Mesenchymal stem cell (in vitro differentiated cells and primary cell): ENCODE measurements at regions not wholly inside any gene's neighbourhood (a gene's known extent, or its start where the extent isn't known, plus 50 kb on each side); places are given as distances from the start of the nearest gene placed in this dataset.

Experiments used
- DNase-seq: peaks from one replicate; pipeline ENCODE4 v3.0.0-alpha.2; 2013
- H2AFZ ChIP-seq: one replicate; pipeline ENCODE4 v1.6.1; 2013; ENCODE audit warnings: low read depth, mild to moderate bottlenecking, control low read depth, inconsistent platforms, low read length, moderate library complexity
- H2AK5ac ChIP-seq: 2 replicates; pipeline ENCODE4 v1.6.1; 2013; ENCODE audit warnings: low read length, moderate library complexity, mild to moderate bottlenecking, inconsistent platforms; ENCODE audit not compliant: severe bottlenecking
- H2BK120ac ChIP-seq: one replicate; pipeline ENCODE4 v1.6.1; 2013; ENCODE audit warnings: low read depth, mild to moderate bottlenecking, inconsistent platforms, low read length, moderate library complexity
- H2BK12ac ChIP-seq, 2 experiments: one replicate each; pipeline ENCODE4 v1.6.1; 2013; ENCODE audit warnings: inconsistent platforms in 2 of 2, low read length in 2 of 2, mild to moderate bottlenecking in 2 of 2, moderate library complexity in 2 of 2, control low read depth in 1 of 2
- H2BK15ac ChIP-seq: one replicate; pipeline ENCODE4 v1.6.1; 2013; ENCODE audit warnings: mild to moderate bottlenecking, low read depth, inconsistent platforms; ENCODE audit not compliant: poor library complexity, severe bottlenecking
- H2BK5ac ChIP-seq: 2 replicates; pipeline ENCODE4 v1.6.1; 2013; ENCODE audit warnings: low read depth, mild to moderate bottlenecking, low read length, control low read depth, inconsistent platforms; ENCODE audit not compliant: poor library complexity, severe bottlenecking
- H3K14ac ChIP-seq, 2 experiments: one replicate each; pipeline ENCODE4 v1.6.1; 2013; ENCODE audit warnings: inconsistent platforms in 2 of 2, low read length in 2 of 2, control low read depth in 1 of 2, mild to moderate bottlenecking in 1 of 2, moderate library complexity in 1 of 2
- H3K18ac ChIP-seq, 2 experiments: one replicate each; pipeline ENCODE4 v1.6.1; 2013; ENCODE audit warnings: inconsistent platforms in 2 of 2, low read length in 2 of 2, control low read depth in 1 of 2, low read depth in 1 of 2, mild to moderate bottlenecking in 1 of 2
- H3K23ac ChIP-seq, 2 experiments: one replicate each; pipeline ENCODE4 v1.6.1; 2013; ENCODE audit warnings: inconsistent platforms in 2 of 2, low read length in 2 of 2, mild to moderate bottlenecking in 2 of 2, moderate library complexity in 2 of 2, control low read depth in 1 of 2
- H3K27ac ChIP-seq: 2 replicates; pipeline ENCODE4 v1.5.1; 2013; ENCODE audit warnings: mild to moderate bottlenecking, moderate library complexity, low read length, control low read depth, inconsistent platforms; ENCODE audit not compliant: poor library complexity, severe bottlenecking
- H3K27me3 ChIP-seq, 2 experiments: 2 replicates each; pipeline versions ENCODE4 v1.6.1 to v1.7.0; 2013; ENCODE audit warnings: low read length in 2 of 2, mild to moderate bottlenecking in 2 of 2, moderate library complexity in 2 of 2, control low read depth in 1 of 2, inconsistent platforms in 1 of 2; ENCODE audit not compliant: control insufficient read depth in 1 of 2, insufficient read depth in 1 of 2
- H3K36me3 ChIP-seq, 2 experiments: 2 replicates each; pipeline versions ENCODE4 v1.6.1 to v1.7.0; 2013; ENCODE audit warnings: low read length in 2 of 2, control low read depth in 1 of 2, inconsistent platforms in 1 of 2, low read depth in 1 of 2, mild to moderate bottlenecking in 1 of 2; ENCODE audit not compliant: insufficient read depth in 2 of 2, control insufficient read depth in 1 of 2
- H3K4ac ChIP-seq, 2 experiments: one replicate each; pipeline ENCODE4 v1.6.1; 2013; ENCODE audit warnings: inconsistent platforms in 2 of 2, low read length in 2 of 2, mild to moderate bottlenecking in 2 of 2, moderate library complexity in 2 of 2, control low read depth in 1 of 2, low read depth in 1 of 2
- H3K4me1 ChIP-seq: 2 replicates; pipeline ENCODE4 v1.6.1; 2013; ENCODE audit warnings: low read depth, low read length, control low read depth; ENCODE audit not compliant: control insufficient read depth, insufficient read depth
- H3K4me2 ChIP-seq: 2 replicates; pipeline ENCODE4 v1.6.1; 2013; ENCODE audit warnings: low read length, mild to moderate bottlenecking, inconsistent platforms; ENCODE audit not compliant: poor library complexity, severe bottlenecking
- H3K4me3 ChIP-seq, 2 experiments: 2 replicates each; pipeline versions ENCODE4 v1.5.1 to v1.7.0; 2013; ENCODE audit warnings: low read length in 2 of 2, mild to moderate bottlenecking in 2 of 2, control low read depth in 1 of 2, low read depth in 1 of 2; ENCODE audit not compliant: insufficient read depth in 1 of 2
- H3K79me1 ChIP-seq: replicated peaks from 2 replicates; pipeline ENCODE4 v1.6.1; 2013; ENCODE audit warnings: mild to moderate bottlenecking, control low read depth, low read length, inconsistent platforms; ENCODE audit not compliant: poor library complexity, severe bottlenecking
- H3K9ac ChIP-seq: 2 replicates; pipeline ENCODE4 v1.7.0; 2013; ENCODE audit warnings: mild to moderate bottlenecking, low read length, moderate library complexity
- H3K9me3 ChIP-seq: 2 replicates; pipeline ENCODE4 v1.7.0; 2013; ENCODE audit warnings: mild to moderate bottlenecking, low read length; ENCODE audit not compliant: control insufficient read depth
- H4K8ac ChIP-seq: one replicate; pipeline ENCODE4 v1.6.1; 2013; ENCODE audit warnings: inconsistent platforms, mild to moderate bottlenecking, low read length, moderate library complexity
- H4K91ac ChIP-seq: one replicate; pipeline ENCODE4 v1.6.1; 2013; ENCODE audit warnings: mild to moderate bottlenecking, low read length, inconsistent platforms
- WGBS: methylation state at CpG from one replicate; pipeline ENCODE4 v1.1.7; 2013; ENCODE audit warnings: mixed read lengths; 5-methylcytosine and 5-hydroxymethylcytosine counted together

GRCh38 chr2:81481994-81482368, 1177.4 kb upstream of the LRRTM1 start:
- peaks cover 8% of the 10 kb centered on the region for H3K9me3 ChIP-seq
- no peaks in the 10 kb centered on the region for H3K36me3 ChIP-seq
- H2BK12ac ChIP-seq: no peak overlapping the region
- no peak overlapping the region for H3K18ac ChIP-seq
- no peak overlapping the region for H3K23ac ChIP-seq
- WGBS: 88% methylated on average over 5 of the region's 5 CpGs
- no peak overlapping the region for H2BK15ac ChIP-seq
- H2BK5ac ChIP-seq: no peak overlapping the region
- no peak overlapping the region for H3K14ac ChIP-seq
- H3K27me3 ChIP-seq: no peaks in the 10 kb centered on the region
- H3K4me1 ChIP-seq: no peaks in the 10 kb centered on the region
- H3K9ac ChIP-seq: no peak overlapping the region
- no peak for DNase-seq
- no peak overlapping the region for H3K4me3 ChIP-seq
- no peak overlapping the region for H2AK5ac ChIP-seq
- H3K4me2 ChIP-seq: no peak overlapping the region
- no peaks in the 10 kb centered on the region for H3K79me1 ChIP-seq
- H4K91ac ChIP-seq: no peak overlapping the region
- no peak overlapping the region for H2AFZ ChIP-seq
- H2BK120ac ChIP-seq: no peak overlapping the region
- no peak overlapping the region for H3K27ac ChIP-seq
- no peak overlapping the region for H4K8ac ChIP-seq
- no peak overlapping the region for H3K4ac ChIP-seq

GRCh38 chr2:81481242-81481993, 1176.9 kb upstream of the LRRTM1 start:
- Histone ChIP-seq H3K9me3 (peaks cover 8% of the 10 kb centered on the region), H3K4me1 (no peaks in the 10 kb centered on the region), H3K23ac (no peak overlapping the region), H3K4me3 (peak overlapping the region in 1 of 2 experiments; percentile 3), H3K9ac (no peak overlapping the region), H2BK12ac (no peak overlapping the region), H3K27me3 (no peaks in the 10 kb centered on the region), H3K4ac (no peak overlapping the region), H3K18ac (no peak overlapping the region), H2BK5ac (no peak overlapping the region), H3K79me1 (no peaks in the 10 kb centered on the region), H2AK5ac (no peak overlapping the region), H3K27ac (no peak overlapping the region), H3K36me3 (no peaks in the 10 kb centered on the region), H2BK15ac (no peak overlapping the region), H4K8ac (no peak overlapping the region), H4K91ac (no peak overlapping the region), H2AFZ (no peak overlapping the region), H3K14ac (no peak overlapping the region), H3K4me2 (no peak overlapping the region), H2BK120ac (no peak overlapping the region)
- WGBS: 92% methylated on average over 39 of the region's 39 CpGs
- no peak for DNase-seq

GRCh38 chr2:81467096-81467495, 1162.5 kb upstream of the LRRTM1 start:
- Histone ChIP-seq H2BK15ac (no peak overlapping the region), H3K79me1 (no peaks in the 10 kb centered on the region), H4K91ac (no peak overlapping the region), H3K27ac (no peak overlapping the region), H3K14ac (no peak overlapping the region), H3K4me3 (no peak overlapping the region), H2AFZ (no peak overlapping the region), H3K4me1 (no peaks in the 10 kb centered on the region), H3K4ac (no peak overlapping the region), H3K9ac (no peak overlapping the region), H3K23ac (no peak overlapping the region), H3K18ac (no peak overlapping the region), H3K9me3 (peaks cover 3% of the 10 kb centered on the region), H4K8ac (no peak overlapping the region), H2BK12ac (no peak overlapping the region), H2BK120ac (no peak overlapping the region), H3K4me2 (no peak overlapping the region), H2BK5ac (no peak overlapping the region), H2AK5ac (no peak overlapping the region), H3K27me3 (no peaks in the 10 kb centered on the region), H3K36me3 (peaks cover 0 to 2% of the 10 kb centered on the region in 2 experiments)
- no peak for DNase-seq
- 97% methylated on average over 29 of the region's 29 CpGs for WGBS

GRCh38 chr2:81462420-81462819, 1157.9 kb upstream of the LRRTM1 start:
- H3K18ac ChIP-seq: no peak overlapping the region
- H3K14ac ChIP-seq: no peak overlapping the region
- no peak for DNase-seq
- no peak overlapping the region for H4K91ac ChIP-seq
- H3K9ac ChIP-seq: no peak overlapping the region
- no peak overlapping the region for H3K27ac ChIP-seq
- H3K9me3 ChIP-seq: peaks cover 3% of the 10 kb centered on the region
- H2BK12ac ChIP-seq: no peak overlapping the region
- H2BK5ac ChIP-seq: no peak overlapping the region
- H3K4me3 ChIP-seq: no peak overlapping the region
- H3K79me1 ChIP-seq: no peaks in the 10 kb centered on the region
- H2BK120ac ChIP-seq: no peak overlapping the region
- H4K8ac ChIP-seq: no peak overlapping the region
- WGBS: 67% methylated on average over 1 of the region's 2 CpGs
- peaks cover 0 to 2% of the 10 kb centered on the region in 2 experiments for H3K36me3 ChIP-seq
- H3K4ac ChIP-seq: no peak overlapping the region
- no peak overlapping the region for H2AFZ ChIP-seq
- H3K27me3 ChIP-seq: no peaks in the 10 kb centered on the region
- H2AK5ac ChIP-seq: no peak overlapping the region
- no peak overlapping the region for H3K23ac ChIP-seq
- no peak overlapping the region for H3K4me2 ChIP-seq
- no peak overlapping the region for H2BK15ac ChIP-seq
- H3K4me1 ChIP-seq: no peaks in the 10 kb centered on the region
